ENCODE measurements at regions not wholly inside any gene's neighbourhood (a gene's known extent, or its start where the extent isn't known, plus 50 kb on each side); places are given as distances from the start of the nearest gene placed in this dataset.

GRCh38 chr2:84314250-84314649 lies 144.8 kb downstream of the SUCLG1 start:
- TF ChIP-seq EZH2 (IDR thresholded peaks at IDR 0.05; ENCODE audit: borderline replicate concordance, low read depth, low read length, severe bottlenecking) (no peak), CTCF (IDR thresholded peaks at IDR 0.05; ENCODE audit: borderline replicate concordance, extremely low read depth, low read length, poor library complexity, severe bottlenecking) (no peak)
